Activated T-helper 17 cell treated with anti-CD3 and anti-CD28 coated beads, Interleukin-2, amount 50 U/mL, for 72 hours (primary cell): ENCODE measurements at regions not wholly inside any gene's neighbourhood (a gene's known extent, or its start where the extent isn't known, plus 50 kb on each side); places are given as distances from the start of the nearest gene placed in this dataset.
A peak's percentile ranks its signal among the peaks of the same experiment; 100 is the strongest.
"Not testable (repeated sequence)": the region's sequence is repeated elsewhere in the genome, so short reads cannot be mapped to it uniquely, and the experiment has no call there.

Source experiments
- ATAC-seq: fragments of 150-1000 bp; cut with Tn5 transposase; replicated peaks from 2 replicates; pipeline ENCODE4 v1.10.0; 2021; ENCODE audit warnings: mild to moderate bottlenecking, moderate library complexity
- H3K27ac Mint-ChIP-seq: one replicate; pipeline ENCODE4 v1.8.0; 2022; ENCODE audit warnings: mixed read lengths
- H3K27me3 Mint-ChIP-seq: one replicate; pipeline ENCODE4 v1.8.0; 2022; ENCODE audit warnings: mixed read lengths
- H3K36me3 Mint-ChIP-seq: one replicate; pipeline ENCODE4 v1.8.0; 2022; ENCODE audit warnings: low read depth, mild to moderate bottlenecking, mixed read lengths
- H3K4me1 Mint-ChIP-seq: one replicate; pipeline ENCODE4 v1.8.0; 2022; ENCODE audit warnings: mixed read lengths
- H3K4me3 Mint-ChIP-seq: one replicate; pipeline ENCODE4 v1.8.0; 2022; ENCODE audit warnings: mild to moderate bottlenecking, mixed read lengths
- H3K9me3 Mint-ChIP-seq: one replicate; pipeline ENCODE4 v1.8.0; 2022; ENCODE audit warnings: mixed read lengths

DNA sequence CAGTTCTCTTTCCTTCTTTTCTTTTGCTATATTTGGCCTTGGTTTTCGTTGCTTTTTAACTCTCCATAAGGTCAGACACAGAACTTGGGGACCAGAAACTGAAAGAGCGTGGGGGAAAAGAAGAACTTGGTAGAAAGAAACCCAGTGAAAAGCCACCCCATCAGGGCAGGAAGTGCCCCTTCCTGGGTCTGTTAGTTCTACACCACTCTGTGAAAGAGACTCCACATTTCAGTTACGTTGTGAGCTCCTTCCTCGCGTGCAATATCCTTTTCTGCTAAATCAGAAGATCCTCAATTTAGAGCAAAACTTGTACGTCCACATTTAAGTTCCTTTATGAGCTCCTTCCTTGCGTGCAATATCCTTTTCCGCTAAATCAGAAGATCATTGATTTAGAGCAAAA is 220.6 kb upstream of the FOXK1 start:
- no peak for ATAC-seq
- no peak overlapping the region for H3K4me3 Mint-ChIP-seq
- no peaks in the 10 kb centered on the region for H3K4me1 Mint-ChIP-seq
- H3K27me3 Mint-ChIP-seq = peaks cover 12% of the 10 kb centered on the region
- H3K36me3 Mint-ChIP-seq = no peaks in the 10 kb centered on the region
- no peak overlapping the region for H3K27ac Mint-ChIP-seq
- peaks cover 3% of the 10 kb centered on the region for H3K9me3 Mint-ChIP-seq

DNA sequence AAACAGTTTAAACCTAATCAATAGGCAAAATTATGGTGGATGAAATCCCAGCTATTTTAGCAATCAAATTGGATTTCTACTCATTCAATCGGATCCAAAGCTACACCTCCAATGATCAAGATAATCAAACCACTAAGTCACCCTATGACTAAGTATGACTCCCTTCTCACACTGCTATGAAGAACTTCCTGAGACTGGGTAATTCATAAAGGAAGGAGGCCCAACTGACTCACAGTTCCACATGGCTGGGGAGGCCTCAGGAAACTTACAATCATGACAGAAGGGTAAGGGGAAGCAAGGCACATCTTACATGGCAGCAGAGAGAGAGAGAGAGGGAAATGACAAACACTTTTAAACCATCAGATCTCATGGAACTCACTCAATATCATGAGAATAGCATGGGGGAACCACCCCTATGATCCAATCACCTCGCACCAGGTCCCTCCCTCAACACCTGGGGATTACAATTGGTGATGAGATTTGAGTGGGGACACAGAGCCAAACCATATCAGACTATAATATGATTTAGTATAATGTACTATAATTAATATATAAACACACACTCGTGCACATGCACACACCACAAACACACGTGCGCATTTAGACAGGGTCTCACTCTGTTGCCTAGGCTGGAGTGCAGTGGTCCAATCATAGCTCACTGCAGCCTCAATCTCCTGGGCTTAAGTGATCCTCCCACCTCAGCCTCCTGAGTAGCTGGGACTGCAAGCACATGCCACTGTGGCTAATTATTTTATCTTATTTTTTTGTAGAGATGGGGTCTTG is 213.6 kb upstream of the FOXK1 start:
- H3K9me3 Mint-ChIP-seq = peaks cover 11% of the 10 kb centered on the region
- peaks cover 15% of the 10 kb centered on the region for H3K27me3 Mint-ChIP-seq
- no peak overlapping the region for H3K4me3 Mint-ChIP-seq
- no peaks in the 10 kb centered on the region for H3K36me3 Mint-ChIP-seq
- ATAC-seq = peak; percentile 74
- H3K27ac Mint-ChIP-seq = no peak overlapping the region
- no peaks in the 10 kb centered on the region for H3K4me1 Mint-ChIP-seq

DNA sequence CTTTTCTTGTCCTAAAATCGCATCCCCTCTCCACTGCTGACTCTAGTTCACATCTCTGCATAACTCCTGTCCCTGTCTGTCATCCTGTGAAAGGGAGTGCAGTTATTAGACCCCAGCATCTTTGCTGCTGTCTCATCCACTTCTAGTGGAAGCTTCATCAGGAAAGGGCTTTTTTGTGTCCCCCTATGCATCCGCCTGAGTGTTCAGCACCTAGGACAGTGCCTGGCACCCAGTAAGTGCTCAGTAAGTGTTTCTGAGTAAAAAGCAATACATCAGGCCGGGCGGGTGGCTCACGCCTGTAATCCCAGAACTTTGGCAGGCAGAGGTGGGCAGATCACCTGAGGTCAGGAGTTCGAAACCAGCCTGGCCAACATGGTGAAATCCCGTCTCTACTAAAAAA is 211.8 kb upstream of the FOXK1 start:
- Mint-ChIP-seq H3K27me3 (peaks cover 14% of the 10 kb centered on the region), H3K27ac (no peak overlapping the region), H3K36me3 (no peaks in the 10 kb centered on the region), H3K9me3 (peaks cover 11% of the 10 kb centered on the region), H3K4me3 (no peak overlapping the region), H3K4me1 (no peaks in the 10 kb centered on the region)
- no peak for ATAC-seq

DNA sequence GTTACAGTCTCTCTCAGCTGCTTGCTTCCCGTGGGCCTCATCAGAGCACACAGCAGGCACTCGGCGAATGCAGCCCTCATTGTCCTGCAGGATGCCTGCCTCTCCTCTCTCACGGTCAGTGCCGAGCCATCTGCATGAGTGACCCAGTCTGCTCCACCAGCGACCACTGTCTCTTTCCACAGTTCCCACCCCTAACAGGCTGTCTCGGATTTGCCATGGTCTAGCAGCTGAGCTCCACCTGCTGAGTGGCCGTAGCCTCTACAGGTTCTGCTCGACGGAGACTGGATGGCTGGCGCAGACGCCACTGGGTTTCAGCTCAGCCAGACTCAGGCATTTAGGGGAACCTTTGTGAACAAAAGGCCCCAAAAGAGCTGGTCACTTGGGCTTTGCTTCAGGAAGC is 209.4 kb upstream of the FOXK1 start:
- Mint-ChIP-seq H3K4me3 (no peak overlapping the region), H3K4me1 (no peaks in the 10 kb centered on the region), H3K27me3 (peaks cover 10% of the 10 kb centered on the region), H3K27ac (no peak overlapping the region), H3K9me3 (peaks cover 7% of the 10 kb centered on the region), H3K36me3 (no peaks in the 10 kb centered on the region)
- no peak for ATAC-seq

DNA sequence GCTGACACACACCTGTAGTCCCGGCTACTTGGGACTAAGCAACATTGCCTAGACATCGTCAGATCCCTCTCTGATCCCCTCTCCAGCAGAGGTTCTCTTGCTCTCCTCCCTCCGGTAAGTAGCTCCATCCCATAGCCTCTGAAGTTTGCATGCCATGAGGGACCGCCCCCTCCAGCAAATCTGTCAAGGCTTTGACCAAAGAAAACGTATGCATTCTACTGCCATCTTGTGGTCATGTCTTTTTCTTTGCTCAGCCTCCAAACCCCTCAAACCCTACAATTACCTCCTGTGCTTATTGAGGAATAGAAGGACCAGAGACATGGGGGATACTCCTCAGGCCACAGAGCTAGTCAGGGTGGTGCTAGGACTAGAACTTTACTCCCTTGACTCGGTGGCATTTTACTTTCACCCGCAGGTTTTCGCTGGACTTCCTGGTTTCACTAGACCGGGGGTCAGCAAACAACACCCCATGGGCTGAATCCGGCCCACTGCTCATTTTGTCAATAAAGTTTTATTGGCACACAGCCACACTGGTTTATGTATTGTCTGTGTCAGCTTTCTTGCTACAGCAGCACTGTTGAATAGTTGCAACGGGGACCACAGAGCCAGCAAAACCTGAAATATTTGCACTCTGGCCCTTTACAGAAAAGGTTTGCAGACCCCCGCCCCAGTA is 202.6 kb upstream of the FOXK1 start:
- H3K27me3 Mint-ChIP-seq = peaks cover 15% of the 10 kb centered on the region
- no peaks in the 10 kb centered on the region for H3K36me3 Mint-ChIP-seq
- no peak for ATAC-seq
- H3K9me3 Mint-ChIP-seq = peaks cover 17% of the 10 kb centered on the region
- no peak overlapping the region for H3K27ac Mint-ChIP-seq
- H3K4me3 Mint-ChIP-seq = no peak overlapping the region
- H3K4me1 Mint-ChIP-seq = no peaks in the 10 kb centered on the region

DNA sequence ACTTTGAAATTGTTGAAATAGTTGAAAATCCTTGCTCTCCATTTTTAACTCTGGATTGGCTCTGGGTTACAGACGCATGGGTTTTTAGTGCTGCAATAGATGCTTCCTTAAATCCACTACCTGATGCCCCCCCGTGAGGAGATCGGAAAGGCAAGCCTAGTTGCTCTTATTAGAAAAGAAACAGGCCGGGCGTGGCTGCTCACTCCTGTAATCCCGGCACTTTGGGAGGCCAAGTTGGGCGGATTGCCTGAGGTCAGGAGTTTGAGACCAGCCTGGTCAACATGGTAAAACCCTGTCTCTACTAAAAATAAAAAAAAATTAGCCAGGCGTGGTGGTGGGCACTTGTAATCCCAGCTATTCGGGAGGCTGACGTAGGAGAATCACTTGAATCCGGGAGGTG is 202.0 kb upstream of the FOXK1 start:
- peaks cover 17% of the 10 kb centered on the region for H3K27me3 Mint-ChIP-seq
- H3K4me3 Mint-ChIP-seq, ATAC-seq: not testable (repeated sequence)

DNA sequence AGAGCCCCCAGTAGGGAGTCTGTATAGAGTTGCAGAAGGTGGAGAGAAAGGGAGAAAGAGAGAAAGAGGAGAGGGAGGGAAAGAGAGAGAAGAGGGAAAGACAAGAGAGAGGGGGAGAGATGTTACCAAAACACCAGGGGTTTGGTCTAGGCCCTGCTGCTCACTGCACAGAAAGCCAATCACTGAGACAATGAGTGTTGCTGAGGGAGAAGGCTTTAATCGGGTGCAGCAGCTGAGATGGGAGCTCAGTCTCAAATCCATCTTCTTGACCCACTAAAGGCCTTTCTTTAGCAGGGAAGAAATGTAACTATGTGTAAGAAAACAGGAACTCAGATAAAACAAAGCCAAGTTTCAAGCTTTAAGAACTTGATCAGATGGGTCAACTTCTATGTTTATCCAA is 198.2 kb upstream of the FOXK1 start:
- Mint-ChIP-seq H3K27ac (no peak overlapping the region), H3K27me3 (peaks cover 13% of the 10 kb centered on the region), H3K4me1 (no peaks in the 10 kb centered on the region), H3K36me3 (no peaks in the 10 kb centered on the region), H3K9me3 (peaks cover 17% of the 10 kb centered on the region), H3K4me3 (no peak overlapping the region)
- ATAC-seq = no peak

More for the DNA sequence above, 202.0 kb upstream of the FOXK1 start:
- not testable (repeated sequence) for H3K27ac Mint-ChIP-seq, H3K4me1 Mint-ChIP-seq, H3K36me3 Mint-ChIP-seq
- H3K9me3 Mint-ChIP-seq = peaks cover 17% of the 10 kb centered on the region

DNA sequence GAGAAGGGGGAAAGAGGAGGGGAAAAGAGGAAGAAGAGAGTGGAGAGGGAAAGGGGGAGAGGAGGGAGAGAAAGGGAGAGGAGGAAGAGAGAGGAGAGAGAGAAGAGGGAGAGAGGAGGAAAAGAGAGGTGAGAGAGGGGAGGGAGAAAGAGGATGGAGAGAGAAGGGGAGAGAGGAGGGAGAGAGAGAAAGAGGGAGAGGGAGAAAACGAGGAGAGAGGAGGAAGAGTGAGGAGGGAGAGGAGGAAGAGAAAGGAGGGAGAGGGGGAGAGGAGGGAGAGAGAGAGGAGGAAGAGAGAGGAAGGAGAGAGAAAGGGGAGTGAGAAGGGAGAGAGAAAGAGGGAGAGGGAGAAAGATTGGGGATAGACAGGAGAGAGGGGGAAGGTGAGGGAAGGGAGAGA is 197.6 kb upstream of the FOXK1 start:
- no peak overlapping the region for H3K27ac Mint-ChIP-seq
- no peak overlapping the region for H3K4me3 Mint-ChIP-seq
- peaks cover 16% of the 10 kb centered on the region for H3K27me3 Mint-ChIP-seq
- no peak for ATAC-seq
- no peaks in the 10 kb centered on the region for H3K4me1 Mint-ChIP-seq
- H3K9me3 Mint-ChIP-seq = peaks cover 17% of the 10 kb centered on the region
- no peaks in the 10 kb centered on the region for H3K36me3 Mint-ChIP-seq

DNA sequence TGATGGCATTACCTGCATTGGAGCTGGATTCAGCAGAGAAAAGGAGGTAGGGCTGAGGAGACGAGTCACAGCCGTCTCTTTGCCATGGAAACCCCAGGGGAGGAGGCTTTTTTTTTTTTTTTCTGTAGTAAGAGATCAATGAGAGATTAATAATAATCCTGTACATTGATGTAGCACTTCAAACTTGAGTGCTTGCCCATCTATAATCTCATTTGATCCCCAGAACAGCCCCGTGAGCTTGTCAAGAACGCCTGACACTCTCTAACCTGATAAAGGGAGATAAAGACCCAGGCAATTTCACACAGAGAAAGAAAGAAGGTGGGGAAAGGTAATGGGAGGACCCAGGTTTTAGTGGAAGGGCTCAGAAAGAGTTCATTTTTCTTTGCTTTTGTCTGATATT is 195.2 kb upstream of the FOXK1 start:
- no peaks in the 10 kb centered on the region for H3K36me3 Mint-ChIP-seq
- no peak for ATAC-seq
- H3K27me3 Mint-ChIP-seq = peaks cover 20% of the 10 kb centered on the region
- no peak overlapping the region for H3K27ac Mint-ChIP-seq
- peaks cover 9% of the 10 kb centered on the region for H3K9me3 Mint-ChIP-seq
- H3K4me1 Mint-ChIP-seq = no peaks in the 10 kb centered on the region
- no peak overlapping the region for H3K4me3 Mint-ChIP-seq

DNA sequence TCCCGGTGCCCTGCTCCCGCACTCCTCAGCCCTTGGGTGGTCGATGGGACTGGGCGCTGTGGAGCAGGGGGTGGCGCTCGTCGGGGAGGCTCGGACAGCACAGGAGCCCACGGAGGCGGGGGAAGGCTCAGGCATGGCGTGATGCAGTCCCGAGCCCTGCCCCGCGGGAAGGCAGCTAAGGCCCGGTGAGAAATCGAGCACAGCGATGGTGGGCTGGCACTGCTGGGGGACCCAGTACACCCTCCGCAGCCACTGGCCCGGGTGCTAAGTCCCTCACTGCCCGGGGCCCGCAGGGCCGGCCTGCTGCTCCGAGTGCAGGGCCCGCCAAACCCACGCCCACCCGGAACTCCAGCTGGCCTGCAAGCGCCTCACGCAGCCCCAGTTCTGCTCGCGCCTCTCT is 185.2 kb upstream of the FOXK1 start:
- ATAC-seq, H3K4me3 Mint-ChIP-seq, H3K27me3 Mint-ChIP-seq, H3K9me3 Mint-ChIP-seq, H3K27ac Mint-ChIP-seq, H3K4me1 Mint-ChIP-seq, H3K36me3 Mint-ChIP-seq: not testable (repeated sequence)

DNA sequence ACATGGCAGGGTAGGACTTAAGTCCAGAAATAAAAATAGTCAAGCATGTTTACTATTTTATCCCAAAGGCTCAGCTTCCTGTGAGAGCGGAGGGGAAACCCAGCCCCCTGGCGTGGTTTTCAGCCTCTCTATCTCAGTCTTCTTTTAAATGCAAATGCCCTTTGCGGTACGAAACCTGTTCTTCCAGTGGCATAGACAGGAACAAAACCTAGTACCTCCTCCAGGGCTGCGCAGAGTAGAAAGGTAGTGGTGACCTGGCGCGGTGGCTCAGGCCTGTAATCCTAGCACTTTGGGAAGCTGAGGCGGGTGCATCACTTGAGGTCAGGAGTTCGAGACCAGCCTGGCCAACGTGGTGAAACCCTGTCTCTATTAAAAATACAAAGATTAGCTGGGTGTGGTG is 181.3 kb upstream of the FOXK1 start:
- no peaks in the 10 kb centered on the region for H3K27me3 Mint-ChIP-seq
- no peak for ATAC-seq
- H3K9me3 Mint-ChIP-seq = no peaks in the 10 kb centered on the region
- H3K27ac Mint-ChIP-seq = no peak overlapping the region
- H3K4me1 Mint-ChIP-seq = no peaks in the 10 kb centered on the region
- H3K4me3 Mint-ChIP-seq = no peak overlapping the region
- H3K36me3 Mint-ChIP-seq = no peaks in the 10 kb centered on the region

DNA sequence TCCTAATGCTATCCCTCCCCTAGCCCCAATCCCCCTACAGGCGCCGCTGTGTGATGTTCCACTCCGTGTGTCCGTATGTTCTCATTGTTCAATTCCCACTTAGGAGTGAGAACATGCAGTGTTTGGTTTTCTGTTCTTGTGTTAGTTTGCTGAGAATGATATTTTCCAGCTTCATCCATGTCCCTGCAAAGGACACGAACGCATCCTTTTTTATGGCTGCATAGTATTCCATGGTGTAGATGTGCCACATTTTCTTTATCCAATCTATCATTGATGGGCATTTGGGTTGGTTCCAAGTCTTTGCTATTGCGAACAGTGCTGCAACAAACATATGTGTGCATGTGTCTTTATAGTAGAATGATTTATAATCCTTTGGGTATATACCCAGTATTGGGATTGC is 174.2 kb upstream of the FOXK1 start:
- H3K36me3 Mint-ChIP-seq, H3K4me3 Mint-ChIP-seq, H3K27ac Mint-ChIP-seq, H3K4me1 Mint-ChIP-seq, H3K9me3 Mint-ChIP-seq, ATAC-seq: not testable (repeated sequence)
- peaks cover 10% of the 10 kb centered on the region for H3K27me3 Mint-ChIP-seq

DNA sequence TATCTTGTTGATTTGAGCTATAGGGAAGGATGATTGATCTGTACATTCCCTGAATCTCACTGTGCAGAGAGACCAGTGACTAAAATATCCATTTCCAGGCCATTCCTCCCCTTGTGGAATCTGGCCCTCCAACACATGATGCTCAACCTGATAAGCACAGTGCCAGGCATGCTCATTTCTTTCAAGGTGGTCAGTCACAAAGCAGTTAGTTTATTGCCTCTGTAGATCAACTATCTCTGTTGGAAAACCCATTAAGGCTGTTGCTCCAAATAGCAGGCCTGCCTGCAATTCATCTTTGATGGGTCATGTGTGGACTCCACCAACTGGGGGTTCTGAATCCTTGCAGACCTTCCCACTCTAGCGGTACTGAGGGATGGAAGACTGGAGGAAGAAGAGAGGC is 168.6 kb upstream of the FOXK1 start:
- H3K27me3 Mint-ChIP-seq = peaks cover 24% of the 10 kb centered on the region
- H3K36me3 Mint-ChIP-seq = no peaks in the 10 kb centered on the region
- no peak for ATAC-seq
- H3K27ac Mint-ChIP-seq = no peak overlapping the region
- H3K9me3 Mint-ChIP-seq = peaks cover 6% of the 10 kb centered on the region
- H3K4me3 Mint-ChIP-seq = no peak overlapping the region
- no peaks in the 10 kb centered on the region for H3K4me1 Mint-ChIP-seq

DNA sequence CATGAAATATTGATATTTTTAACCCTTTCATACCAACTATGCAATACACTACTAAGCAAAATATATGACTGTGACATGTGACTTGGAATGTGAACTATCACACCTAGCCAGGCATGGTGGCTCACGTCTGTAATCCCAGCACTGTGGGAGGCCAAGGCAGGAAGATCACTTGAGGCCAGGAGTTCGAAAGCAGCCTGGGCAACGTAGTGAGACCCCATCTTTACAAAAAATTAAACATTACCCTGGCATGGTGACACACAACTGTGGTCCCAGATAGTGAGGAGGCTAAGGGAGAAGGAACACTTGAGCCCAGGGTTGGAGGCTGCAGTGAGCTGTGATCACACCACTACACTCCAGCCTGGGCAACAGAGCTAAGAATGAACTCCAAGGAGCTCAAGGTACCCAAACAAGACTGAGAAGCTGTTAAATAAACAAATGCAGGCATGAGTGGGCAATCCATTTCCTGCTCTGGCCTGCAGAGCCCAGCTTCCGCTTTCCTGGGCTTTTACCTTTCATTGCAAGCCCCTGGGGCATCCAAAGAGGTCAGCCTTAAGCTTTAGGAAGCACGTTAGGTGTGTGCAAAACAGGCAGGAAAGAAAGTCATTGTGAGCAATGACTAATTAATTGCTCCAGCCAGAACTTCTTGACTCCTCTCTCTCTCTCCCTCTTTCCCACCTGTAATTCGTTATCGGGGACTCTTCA is 162.1 kb upstream of the FOXK1 start:
- Mint-ChIP-seq H3K27me3 (peaks cover 39% of the 10 kb centered on the region), H3K27ac (no peak overlapping the region), H3K9me3 (peaks cover 4% of the 10 kb centered on the region), H3K36me3 (no peaks in the 10 kb centered on the region), H3K4me3 (no peak overlapping the region), H3K4me1 (no peaks in the 10 kb centered on the region)
- ATAC-seq = no peak

DNA sequence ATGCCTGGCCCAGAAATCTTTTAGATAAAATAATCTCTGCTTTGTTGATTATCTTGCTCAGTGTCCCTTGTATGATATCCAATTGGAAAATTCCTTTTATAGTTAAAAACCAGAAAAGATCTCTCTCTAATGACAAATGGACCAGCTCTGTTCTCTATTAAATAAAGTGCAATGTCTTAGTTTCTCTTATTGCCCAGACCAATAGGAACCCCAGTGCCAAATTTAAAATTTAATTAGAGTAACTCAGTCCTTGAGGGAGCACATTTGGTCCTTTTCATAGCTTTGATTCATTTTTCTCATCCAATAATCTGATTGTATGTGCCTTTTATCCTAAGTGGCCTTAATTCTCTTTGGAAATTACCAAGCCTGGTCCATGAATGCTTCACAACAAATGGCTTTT is 158.9 kb upstream of the FOXK1 start:
- H3K36me3 Mint-ChIP-seq = no peaks in the 10 kb centered on the region
- peaks cover 31% of the 10 kb centered on the region for H3K27me3 Mint-ChIP-seq
- no peaks in the 10 kb centered on the region for H3K4me1 Mint-ChIP-seq
- no peak for ATAC-seq
- H3K27ac Mint-ChIP-seq = no peak overlapping the region
- H3K4me3 Mint-ChIP-seq = no peak overlapping the region
- H3K9me3 Mint-ChIP-seq = peaks cover 4% of the 10 kb centered on the region
